ENCODE measurements at regions not wholly inside any gene's neighbourhood (a gene's known extent, or its start where the extent isn't known, plus 50 kb on each side); places are given as distances from the start of the nearest gene placed in this dataset.

- Histone ChIP-seq H3K79me2 (ENCODE audit: control insufficient read depth, insufficient read depth, low read length) (no peaks in the 10 kb centered on the region), H3K4me1 (ENCODE audit: control insufficient read depth in 2 of 2, insufficient read depth in 2 of 2, low read length in 2 of 2) (no peaks in the 10 kb centered on the region)
- CTCF ChIA-PET: no interaction called here
Observed at GRCh38 chr17:33977729-33978514, 277.2 kb upstream of the CCL2 start.

More at GRCh38 chr17:33977729-33978514, 277.2 kb upstream of the CCL2 start:
- no peak for DNase-seq
- Mint-ChIP-seq H3K4me1 (no peaks in the 10 kb centered on the region), H3K9me3 (ENCODE audit: insufficient read depth) (no peaks in the 10 kb centered on the region), H3K4me3 (no peak overlapping the region), H3K27me3 (peaks cover 13% of the 10 kb centered on the region), H3K27ac (no peak overlapping the region)
- POLR2A ChIA-PET: no interaction called here
- intact Hi-C loops (cut with micrococcal nuclease): no loop called here
- no peak overlapping the region for H2AFZ ChIP-seq (ENCODE audit: insufficient read depth, low read depth, low read length, poor library complexity, severe bottlenecking)
- no peaks in the 10 kb centered on the region for H3K27me3 ChIP-seq (replicated peaks in 1 of 4; ENCODE audit: control extremely low read depth in 1 of 4, control insufficient read depth in 3 of 4, insufficient read depth in 4 of 4, low read length in 3 of 4)
- no peak overlapping the region for H3K4me3 ChIP-seq (ENCODE audit: control extremely low read depth in 1 of 5, extremely low read depth in 1 of 5, insufficient read depth in 1 of 5, low read depth in 2 of 5, low read length in 4 of 5)
- no peak overlapping the region for H3K27ac ChIP-seq (ENCODE audit: low read length in 2 of 2)
- no peaks in the 10 kb centered on the region for H4K20me1 ChIP-seq (ENCODE audit: control insufficient read depth, insufficient read depth, low read length, poor library complexity, severe bottlenecking)
- no peaks in the 10 kb centered on the region for H3K9me3 ChIP-seq (ENCODE audit: control extremely low read depth in 1 of 3, control insufficient read depth in 2 of 3, insufficient read depth in 1 of 3, low read length in 2 of 3)
- no peak for ATAC-seq (ENCODE audit: low read depth)
- 96% methylated on average over 9 of the region's 10 CpGs for WGBS (ENCODE audit: insufficient coverage)
- H3K4me2 ChIP-seq (replicated peaks; ENCODE audit: low read depth, low read length, poor library complexity, severe bottlenecking): no peak overlapping the region
- no peak overlapping the region for H3K9ac ChIP-seq (ENCODE audit: low read length)
- no peaks in the 10 kb centered on the region for H3K36me3 ChIP-seq (replicated peaks in 1 of 2; ENCODE audit: control extremely low read depth in 1 of 2, control insufficient read depth in 1 of 2, extremely low read depth in 1 of 2, insufficient read depth in 2 of 2, low read length in 1 of 2)
- no peak for TF ChIP-seq EZH2 (IDR thresholded peaks at IDR 0.05; ENCODE audit: borderline replicate concordance, insufficient read depth, low read depth, low read length, poor library complexity, severe bottlenecking)
- no peak for TF ChIP-seq CTCF (IDR thresholded peaks at IDR 0.05)
